ENCODE measurements at regions not wholly inside any gene's neighbourhood (a gene's known extent, or its start where the extent isn't known, plus 50 kb on each side); places are given as distances from the start of the nearest gene placed in this dataset.

- H3K4me1 Mint-ChIP-seq, result no peaks in the 10 kb centered on the region
- no peaks in the 10 kb centered on the region for H3K27me3 Mint-ChIP-seq
- DNase-seq (no peak), ATAC-seq (no peak)
- peak overlapping the region in 1 of 2 donors; percentile 40 for H3K27ac Mint-ChIP-seq
- H3K9me3 Mint-ChIP-seq, result peaks cover 2 to 15% of the 10 kb centered on the region in 2 donors
- H3K4me3 Mint-ChIP-seq, result no peak overlapping the region
These were observed 99.6 kb downstream of the LURAP1L start for GRCh38 chr9:12874395-12874794.

GRCh38 chr9:12875191-12875590, 100.4 kb downstream of the LURAP1L start:
- Mint-ChIP-seq H3K9me3 (peaks cover 0 to 12% of the 10 kb centered on the region in 2 donors), H3K4me1 (no peaks in the 10 kb centered on the region), H3K27ac (no peak overlapping the region), H3K4me3 (no peak overlapping the region), H3K27me3 (no peaks in the 10 kb centered on the region)
- ATAC-seq, result no peak
- no peak for DNase-seq

GRCh38 chr9:12876872-12877271, 102.1 kb downstream of the LURAP1L start:
- DNase-seq, result no peak
- Mint-ChIP-seq H3K27ac (no peak overlapping the region), H3K4me3 (no peak overlapping the region), H3K4me1 (no peaks in the 10 kb centered on the region), H3K9me3 (peaks cover 0 to 12% of the 10 kb centered on the region in 2 donors), H3K27me3 (no peaks in the 10 kb centered on the region)
- ATAC-seq, result no peak

GRCh38 chr9:12878351-12878978, 103.6 kb downstream of the LURAP1L start:
- H3K9me3 Mint-ChIP-seq, result peaks cover 0 to 7% of the 10 kb centered on the region in 2 donors
- H3K4me3 Mint-ChIP-seq, result no peak overlapping the region
- no peaks in the 10 kb centered on the region for H3K27me3 Mint-ChIP-seq
- H3K27ac Mint-ChIP-seq, result no peak overlapping the region
- no peaks in the 10 kb centered on the region for H3K4me1 Mint-ChIP-seq
- ATAC-seq (no peak), DNase-seq (no peak)

GRCh38 chr9:12879961-12880360, 105.1 kb downstream of the LURAP1L start:
- Mint-ChIP-seq H3K4me1 (no peaks in the 10 kb centered on the region), H3K9me3 (no peaks in the 10 kb centered on the region), H3K27me3 (no peaks in the 10 kb centered on the region), H3K27ac (no peak overlapping the region), H3K4me3 (no peak overlapping the region)
- DNase-seq (no peak), ATAC-seq (no peak)

- no peaks in the 10 kb centered on the region for H3K9me3 Mint-ChIP-seq
- no peaks in the 10 kb centered on the region for H3K4me1 Mint-ChIP-seq
- no peaks in the 10 kb centered on the region for H3K27me3 Mint-ChIP-seq
- no peak for DNase-seq
- no peak overlapping the region for H3K4me3 Mint-ChIP-seq
- H3K27ac Mint-ChIP-seq, result no peak overlapping the region
- no peak for ATAC-seq
These were observed 105.7 kb downstream of the LURAP1L start for GRCh38 chr9:12880406-12881015.

- peaks cover 0 to 12% of the 10 kb centered on the region in 2 donors for H3K9me3 Mint-ChIP-seq
- DNase-seq (no peak), ATAC-seq (no peak)
- no peak overlapping the region for H3K4me3 Mint-ChIP-seq
- no peak overlapping the region for H3K27ac Mint-ChIP-seq
- H3K27me3 Mint-ChIP-seq, result no peaks in the 10 kb centered on the region
- no peaks in the 10 kb centered on the region for H3K4me1 Mint-ChIP-seq
These were observed 107.6 kb downstream of the LURAP1L start for GRCh38 chr9:12882430-12882829.

GRCh38 chr9:12884736-12885395, 110.0 kb downstream of the LURAP1L start:
- H3K9me3 Mint-ChIP-seq, result peaks cover 2 to 12% of the 10 kb centered on the region in 2 donors
- H3K27me3 Mint-ChIP-seq, result no peaks in the 10 kb centered on the region
- H3K4me1 Mint-ChIP-seq, result no peaks in the 10 kb centered on the region
- no peak overlapping the region for H3K27ac Mint-ChIP-seq
- DNase-seq (no peak), ATAC-seq (no peak)
- H3K4me3 Mint-ChIP-seq, result no peak overlapping the region

GRCh38 chr9:12889402-12890106, 114.7 kb downstream of the LURAP1L start:
- Mint-ChIP-seq H3K27ac (no peak overlapping the region), H3K4me3 (no peak overlapping the region), H3K4me1 (no peaks in the 10 kb centered on the region), H3K27me3 (no peaks in the 10 kb centered on the region), H3K9me3 (peaks cover 8 to 24% of the 10 kb centered on the region in 2 donors)
- DNase-seq (no peak), ATAC-seq (no peak)

- Mint-ChIP-seq H3K4me1 (no peaks in the 10 kb centered on the region), H3K27ac (no peak overlapping the region), H3K9me3 (peaks cover 13 to 20% of the 10 kb centered on the region in 2 donors), H3K27me3 (no peaks in the 10 kb centered on the region), H3K4me3 (no peak overlapping the region)
- DNase-seq (no peak), ATAC-seq (no peak)
These were observed 116.8 kb downstream of the LURAP1L start for GRCh38 chr9:12891588-12891987.

GRCh38 chr9:12903316-12903715, 128.5 kb downstream of the LURAP1L start:
- H3K4me3 Mint-ChIP-seq, result no peak overlapping the region
- H3K4me1 Mint-ChIP-seq, result no peaks in the 10 kb centered on the region
- no peak overlapping the region for H3K27ac Mint-ChIP-seq
- ATAC-seq (no peak), DNase-seq (no peak)
- H3K9me3 Mint-ChIP-seq, result peaks cover 19 to 29% of the 10 kb centered on the region in 2 donors
- H3K27me3 Mint-ChIP-seq, result no peaks in the 10 kb centered on the region

- Mint-ChIP-seq H3K27me3 (no peaks in the 10 kb centered on the region), H3K4me3 (no peak overlapping the region), H3K9me3 (peaks cover 19 to 24% of the 10 kb centered on the region in 2 donors), H3K4me1 (no peaks in the 10 kb centered on the region), H3K27ac (no peak overlapping the region)
- ATAC-seq (no peak), DNase-seq (no peak)
These were observed 129.6 kb downstream of the LURAP1L start for GRCh38 chr9:12904261-12905000.

- ATAC-seq (no peak), DNase-seq (no peak)
- no peak overlapping the region for H3K27ac Mint-ChIP-seq
- peaks cover 14% of the 10 kb centered on the region in 2 donors for H3K9me3 Mint-ChIP-seq
- no peak overlapping the region for H3K4me3 Mint-ChIP-seq
- no peaks in the 10 kb centered on the region for H3K27me3 Mint-ChIP-seq
- no peaks in the 10 kb centered on the region for H3K4me1 Mint-ChIP-seq
These were observed 131.8 kb downstream of the LURAP1L start for GRCh38 chr9:12906646-12907045.

- H3K27ac Mint-ChIP-seq, result no peak overlapping the region
- H3K9me3 Mint-ChIP-seq, result peaks cover 4 to 8% of the 10 kb centered on the region in 2 donors
- DNase-seq (no peak), ATAC-seq (no peak)
- H3K4me1 Mint-ChIP-seq, result no peaks in the 10 kb centered on the region
- H3K4me3 Mint-ChIP-seq, result no peak overlapping the region
- no peaks in the 10 kb centered on the region for H3K27me3 Mint-ChIP-seq
These were observed 134.1 kb downstream of the LURAP1L start for GRCh38 chr9:12908895-12909294.

GRCh38 chr9:12915366-12915954, 140.6 kb downstream of the LURAP1L start:
- ATAC-seq, result no peak
- H3K9me3 Mint-ChIP-seq, result peaks cover 9 to 19% of the 10 kb centered on the region in 2 donors
- H3K4me1 Mint-ChIP-seq, result no peaks in the 10 kb centered on the region
- no peaks in the 10 kb centered on the region for H3K27me3 Mint-ChIP-seq
- H3K27ac Mint-ChIP-seq, result no peak overlapping the region
- DNase-seq, result no peak
- no peak overlapping the region for H3K4me3 Mint-ChIP-seq
